ENCODE measurements at regions not wholly inside any gene's neighbourhood (a gene's known extent, or its start where the extent isn't known, plus 50 kb on each side); places are given as distances from the start of the nearest gene placed in this dataset.

DNA sequence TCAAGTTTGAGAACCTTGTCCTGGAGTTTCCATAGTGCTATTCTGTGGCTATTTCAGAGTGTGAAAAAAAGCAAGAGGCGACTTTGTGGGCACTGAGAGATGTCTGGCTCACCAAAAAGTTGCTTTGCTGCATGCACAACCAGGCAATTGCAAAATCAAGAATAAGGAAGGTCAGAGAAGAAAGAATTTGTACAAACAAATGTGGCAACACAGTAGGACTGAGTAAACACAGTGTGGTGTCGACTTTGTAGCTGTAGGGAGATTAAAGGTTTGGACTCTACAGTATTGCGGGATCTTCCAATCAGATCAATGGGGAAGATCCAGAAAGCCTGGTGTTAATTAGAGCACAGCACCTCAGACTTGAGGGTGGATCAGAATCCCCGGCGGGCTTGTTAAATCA lies 88.1 kb upstream of the PLPP4 start:
- TF ChIP-seq, protein P1, sequence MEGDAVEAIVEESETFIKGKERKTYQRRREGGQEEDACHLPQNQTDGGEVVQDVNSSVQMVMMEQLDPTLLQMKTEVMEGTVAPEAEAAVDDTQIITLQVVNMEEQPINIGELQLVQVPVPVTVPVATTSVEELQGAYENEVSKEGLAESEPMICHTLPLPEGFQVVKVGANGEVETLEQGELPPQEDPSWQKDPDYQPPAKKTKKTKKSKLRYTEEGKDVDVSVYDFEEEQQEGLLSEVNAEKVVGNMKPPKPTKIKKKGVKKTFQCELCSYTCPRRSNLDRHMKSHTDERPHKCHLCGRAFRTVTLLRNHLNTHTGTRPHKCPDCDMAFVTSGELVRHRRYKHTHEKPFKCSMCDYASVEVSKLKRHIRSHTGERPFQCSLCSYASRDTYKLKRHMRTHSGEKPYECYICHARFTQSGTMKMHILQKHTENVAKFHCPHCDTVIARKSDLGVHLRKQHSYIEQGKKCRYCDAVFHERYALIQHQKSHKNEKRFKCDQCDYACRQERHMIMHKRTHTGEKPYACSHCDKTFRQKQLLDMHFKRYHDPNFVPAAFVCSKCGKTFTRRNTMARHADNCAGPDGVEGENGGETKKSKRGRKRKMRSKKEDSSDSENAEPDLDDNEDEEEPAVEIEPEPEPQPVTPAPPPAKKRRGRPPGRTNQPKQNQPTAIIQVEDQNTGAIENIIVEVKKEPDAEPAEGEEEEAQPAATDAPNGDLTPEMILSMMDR (IDR thresholded peaks at IDR 0.05): no peak
- TF ChIP-seq EP300 (IDR thresholded peaks at IDR 0.05): no peak

All from tibial nerve (tissue), 4 donors.